ENCODE measurements at regions not wholly inside any gene's neighbourhood (a gene's known extent, or its start where the extent isn't known, plus 50 kb on each side); places are given as distances from the start of the nearest gene placed in this dataset.

DNA sequence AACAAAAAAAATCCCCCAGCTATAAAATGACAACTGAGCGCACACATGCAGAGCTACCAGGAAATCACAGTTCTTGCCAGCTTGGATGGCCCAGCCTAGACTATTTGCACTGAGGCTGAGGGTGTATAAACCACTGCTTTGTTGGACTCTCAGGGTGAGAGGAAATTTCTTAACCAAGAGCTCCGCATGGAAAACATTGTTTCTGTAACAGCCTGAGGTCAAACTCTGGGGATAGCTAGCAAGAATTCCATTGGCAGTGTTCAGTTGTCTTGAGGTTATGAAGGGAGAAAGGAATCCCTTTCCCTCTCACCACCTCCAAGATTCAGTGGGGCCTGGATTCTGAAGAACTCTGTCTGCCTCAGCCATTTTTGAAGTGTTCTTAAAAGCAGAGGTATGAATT lies 360.0 kb downstream of the OSTF1 start (continued):
- TF ChIP-seq ZNF274 (IDR thresholded peaks at IDR 0.05; ENCODE audit: low read depth, low read length) (no peak), POLR2A (IDR thresholded peaks at IDR 0.05; ENCODE audit: borderline replicate concordance, extremely low read depth, insufficient read depth, insufficient read length) (no peak), EZH2phosphoT487 (IDR thresholded peaks at IDR 0.05; ENCODE audit: borderline replicate concordance) (no peak), SP1 (IDR thresholded peaks at IDR 0.05; ENCODE audit: low read depth) (no peak), YY1 (IDR thresholded peaks at IDR 0.05; ENCODE audit: extremely low read depth, insufficient replicate concordance, low read depth, low read length) (no peak)
- TF ChIP-seq, protein P1, sequence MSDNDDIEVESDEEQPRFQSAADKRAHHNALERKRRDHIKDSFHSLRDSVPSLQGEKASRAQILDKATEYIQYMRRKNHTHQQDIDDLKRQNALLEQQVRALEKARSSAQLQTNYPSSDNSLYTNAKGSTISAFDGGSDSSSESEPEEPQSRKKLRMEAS (IDR thresholded peaks at IDR 0.05), result no peak

DNA sequence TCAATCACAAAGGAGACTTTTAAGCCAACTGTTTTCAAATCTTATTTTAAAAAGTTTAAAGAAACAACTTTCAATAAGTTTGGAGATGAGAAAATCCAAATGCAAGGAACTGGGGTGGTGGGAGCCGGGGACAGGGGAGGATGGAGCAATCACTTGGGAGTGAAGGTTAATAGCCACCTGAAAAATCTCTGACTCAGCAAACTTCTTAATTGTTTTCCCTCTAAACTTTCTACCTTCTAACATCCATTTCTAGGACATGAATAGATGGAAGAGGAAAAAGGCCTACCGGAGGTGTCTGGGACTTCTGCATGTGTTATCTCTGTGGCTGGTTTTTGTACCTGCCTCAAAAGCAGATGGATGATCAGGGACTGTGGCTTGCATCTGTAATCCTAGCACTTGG lies 360.6 kb downstream of the OSTF1 start:
- Histone ChIP-seq H3K36me3 (ENCODE audit: control insufficient read depth in 1 of 2, insufficient read depth in 2 of 2, low read length in 2 of 2) (no peaks in the 10 kb centered on the region), H4K20me1 (ENCODE audit: insufficient read depth) (no peaks in the 10 kb centered on the region), H3K9ac (ENCODE audit: low read length) (no peak overlapping the region), H3K4me2 (ENCODE audit: low read length) (no peak overlapping the region), H3K9me2 (ENCODE audit: insufficient read depth) (no peaks in the 10 kb centered on the region), H2AFZ (ENCODE audit: low read depth, low read length, poor library complexity, severe bottlenecking) (no peak overlapping the region), H3K27me3 (ENCODE audit: insufficient read depth, low read length) (peaks cover 15% of the 10 kb centered on the region; the same call in 1 of the 2 replicates), H3K4me1 (ENCODE audit: control insufficient read depth in 1 of 2, insufficient read depth in 2 of 2, low read length in 2 of 2) (no peaks in the 10 kb centered on the region), H3K4me3 (replicated peaks in 1 of 2; ENCODE audit: low read depth in 1 of 2, low read length in 2 of 2) (no peak overlapping the region), H3K79me2 (ENCODE audit: insufficient read depth, low read length) (no peaks in the 10 kb centered on the region), H3K9me3 (ENCODE audit: control insufficient read depth in 1 of 2, insufficient read depth in 1 of 2, low read depth in 1 of 2, low read length in 2 of 2) (no peaks in the 10 kb centered on the region), H3K27ac (ENCODE audit: low read depth, low read length) (no peak overlapping the region)
- intact Hi-C loops (cut with micrococcal nuclease), result no loop called here
- DNase-seq (ENCODE audit: low read depth, low spot score), result no peak
- no peak for TF ChIP-seq YY1 (IDR thresholded peaks at IDR 0.05; ENCODE audit: extremely low read depth, insufficient replicate concordance, low read depth, low read length)
- TF ChIP-seq POLR2AphosphoS5 (IDR thresholded peaks at IDR 0.05; ENCODE audit: low read depth, low read length), result no peak
- ChIA-PET CTCF (no interaction called here), RAD21 (ENCODE audit: low non-redundant PET in 1 of 2, low total read pairs in 2 of 2, uncharacterized antibody in 2 of 2, unreplicated experiment in 2 of 2) (no interaction called here), POLR2A (no interaction called here)
- no peak for ATAC-seq
- BruUV-seq (replicated peaks), result no TSS peak

DNA sequence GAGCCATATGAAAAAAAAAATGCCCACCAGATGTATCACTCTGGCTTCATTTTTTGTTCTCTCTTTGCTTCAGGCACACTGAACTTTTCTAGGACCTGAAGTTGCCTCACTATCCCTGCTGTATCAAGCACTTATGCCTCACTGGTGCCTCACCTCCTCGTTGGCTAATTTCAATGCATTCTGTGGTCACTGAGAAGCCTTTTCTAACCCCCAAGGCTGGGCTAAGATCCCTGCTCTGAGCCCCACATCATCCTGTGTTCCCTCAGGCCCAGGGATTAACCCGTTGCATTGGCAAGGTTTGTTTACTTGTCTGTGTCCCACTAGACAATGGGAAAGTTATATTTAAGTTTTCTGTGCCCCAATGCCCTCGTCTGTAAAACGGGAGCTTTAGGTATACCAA lies 362.7 kb downstream of the OSTF1 start:
- Histone ChIP-seq H3K4me1 (ENCODE audit: control insufficient read depth in 1 of 2, insufficient read depth in 2 of 2, low read length in 2 of 2) (no peaks in the 10 kb centered on the region), H3K9ac (ENCODE audit: low read length) (no peak overlapping the region), H2AFZ (ENCODE audit: low read depth, low read length, poor library complexity, severe bottlenecking) (no peak overlapping the region), H4K20me1 (ENCODE audit: insufficient read depth) (no peaks in the 10 kb centered on the region), H3K27ac (ENCODE audit: low read depth, low read length) (no peak overlapping the region), H3K79me2 (ENCODE audit: insufficient read depth, low read length) (no peaks in the 10 kb centered on the region), H3K4me2 (ENCODE audit: low read length) (no peak overlapping the region), H3K9me2 (ENCODE audit: insufficient read depth) (no peaks in the 10 kb centered on the region), H3K9me3 (ENCODE audit: control insufficient read depth in 1 of 2, insufficient read depth in 1 of 2, low read depth in 1 of 2, low read length in 2 of 2) (no peaks in the 10 kb centered on the region), H3K36me3 (ENCODE audit: control insufficient read depth in 1 of 2, insufficient read depth in 2 of 2, low read length in 2 of 2) (no peaks in the 10 kb centered on the region), H3K4me3 (replicated peaks in 1 of 2; ENCODE audit: low read depth in 1 of 2, low read length in 2 of 2) (no peak overlapping the region), H3K27me3 (ENCODE audit: insufficient read depth, low read length) (peaks cover 15% of the 10 kb centered on the region; the same call in 1 of the 2 replicates)
- DNase-seq (ENCODE audit: low read depth, low spot score), result no peak
- CTCF ChIA-PET, result no interaction called here
- no TSS peak for BruUV-seq (replicated peaks)
- POLR2A ChIA-PET, result no interaction called here
- no peak for ATAC-seq
- intact Hi-C loops (cut with micrococcal nuclease), result loop anchor here (10.0 kb wide), 1 partner anchor 64 kb away; no protein-coding TSS in a partner anchor
- RAD21 ChIA-PET (ENCODE audit: low non-redundant PET in 1 of 2, low total read pairs in 2 of 2, uncharacterized antibody in 2 of 2, unreplicated experiment in 2 of 2), result no interaction called here
- TF ChIP-seq JUND (IDR thresholded peaks at IDR 0.05) (no peak), TCF7L2 (IDR thresholded peaks at IDR 0.05; ENCODE audit: borderline replicate concordance, extremely low read depth, insufficient read depth, insufficient read length) (no peak), SP1 (IDR thresholded peaks at IDR 0.05; ENCODE audit: low read depth) (no peak), EZH2 (IDR thresholded peaks at IDR 0.05) (no peak), POLR2A (IDR thresholded peaks at IDR 0.05; ENCODE audit: borderline replicate concordance, extremely low read depth, insufficient read depth, insufficient read length) (no peak), SIN3A (IDR thresholded peaks at IDR 0.05; ENCODE audit: low read depth) (no peak), ELF1 (IDR thresholded peaks at IDR 0.05; ENCODE audit: borderline replicate concordance, low read depth) (no peak), FOSL1 (IDR thresholded peaks at IDR 0.05; ENCODE audit: low read depth) (no peak), EZH2phosphoT487 (IDR thresholded peaks at IDR 0.05; ENCODE audit: borderline replicate concordance) (no peak)
- TF ChIP-seq, protein P2, sequence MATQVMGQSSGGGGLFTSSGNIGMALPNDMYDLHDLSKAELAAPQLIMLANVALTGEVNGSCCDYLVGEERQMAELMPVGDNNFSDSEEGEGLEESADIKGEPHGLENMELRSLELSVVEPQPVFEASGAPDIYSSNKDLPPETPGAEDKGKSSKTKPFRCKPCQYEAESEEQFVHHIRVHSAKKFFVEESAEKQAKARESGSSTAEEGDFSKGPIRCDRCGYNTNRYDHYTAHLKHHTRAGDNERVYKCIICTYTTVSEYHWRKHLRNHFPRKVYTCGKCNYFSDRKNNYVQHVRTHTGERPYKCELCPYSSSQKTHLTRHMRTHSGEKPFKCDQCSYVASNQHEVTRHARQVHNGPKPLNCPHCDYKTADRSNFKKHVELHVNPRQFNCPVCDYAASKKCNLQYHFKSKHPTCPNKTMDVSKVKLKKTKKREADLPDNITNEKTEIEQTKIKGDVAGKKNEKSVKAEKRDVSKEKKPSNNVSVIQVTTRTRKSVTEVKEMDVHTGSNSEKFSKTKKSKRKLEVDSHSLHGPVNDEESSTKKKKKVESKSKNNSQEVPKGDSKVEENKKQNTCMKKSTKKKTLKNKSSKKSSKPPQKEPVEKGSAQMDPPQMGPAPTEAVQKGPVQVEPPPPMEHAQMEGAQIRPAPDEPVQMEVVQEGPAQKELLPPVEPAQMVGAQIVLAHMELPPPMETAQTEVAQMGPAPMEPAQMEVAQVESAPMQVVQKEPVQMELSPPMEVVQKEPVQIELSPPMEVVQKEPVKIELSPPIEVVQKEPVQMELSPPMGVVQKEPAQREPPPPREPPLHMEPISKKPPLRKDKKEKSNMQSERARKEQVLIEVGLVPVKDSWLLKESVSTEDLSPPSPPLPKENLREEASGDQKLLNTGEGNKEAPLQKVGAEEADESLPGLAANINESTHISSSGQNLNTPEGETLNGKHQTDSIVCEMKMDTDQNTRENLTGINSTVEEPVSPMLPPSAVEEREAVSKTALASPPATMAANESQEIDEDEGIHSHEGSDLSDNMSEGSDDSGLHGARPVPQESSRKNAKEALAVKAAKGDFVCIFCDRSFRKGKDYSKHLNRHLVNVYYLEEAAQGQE (IDR thresholded peaks at IDR 0.05; ENCODE audit: low read depth), result no peak
